HEK293 (cell line): ENCODE measurements at regions not wholly inside any gene's neighbourhood (a gene's known extent, or its start where the extent isn't known, plus 50 kb on each side); places are given as distances from the start of the nearest gene placed in this dataset.

Experiments
- KLF1 ChIP-seq: fragments of 450-650 bp; formaldehyde crosslinking; IDR thresholded peaks from 2 replicates; pipeline ENCODE4 v1.5.1; 2016; ENCODE audit warnings: missing biosample characterization, missing genetic modification characterization
- MYNN ChIP-seq: fragments of 450-650 bp; formaldehyde crosslinking; IDR thresholded peaks from 2 replicates; pipeline ENCODE4 v1.5.1; 2016; ENCODE audit warnings: missing biosample characterization, missing genetic modification characterization, borderline replicate concordance
- PRDM1 ChIP-seq: fragments of 450-650 bp; formaldehyde crosslinking; IDR thresholded peaks from 2 replicates; pipeline ENCODE4; 2016; ENCODE audit warnings: missing biosample characterization, missing genetic modification characterization
- REST ChIP-seq: fragments of 450-650 bp; formaldehyde crosslinking; IDR thresholded peaks from 2 replicates; pipeline ENCODE4 v1.5.1; 2016; ENCODE audit warnings: missing biosample characterization, missing genetic modification characterization
- SETDB1 ChIP-seq: IDR thresholded peaks from one replicate; pipeline ENCODE4 v1.6.1; 2017; ENCODE audit warnings: mild to moderate bottlenecking, low read length, moderate library complexity, mixed read lengths; ENCODE audit not compliant: insufficient read length
- YY1 ChIP-seq: fragments of 450-650 bp; formaldehyde crosslinking; IDR thresholded peaks from 2 replicates; pipeline ENCODE4 v1.5.1; 2018; ENCODE audit warnings: missing biosample characterization, missing genetic modification characterization
- ZNF18 ChIP-seq: fragments of 450-650 bp; formaldehyde crosslinking; IDR thresholded peaks from 2 replicates; pipeline ENCODE4 v1.5.1; 2016; ENCODE audit warnings: missing biosample characterization, missing genetic modification characterization
- ZNF311 ChIP-seq: fragments of 450-650 bp; formaldehyde crosslinking; IDR thresholded peaks from 2 replicates; pipeline ENCODE4 v1.5.1; 2017; ENCODE audit warnings: missing biosample characterization, missing genetic modification characterization, borderline replicate concordance
- ZNF324 ChIP-seq: fragments of 450-650 bp; formaldehyde crosslinking; IDR thresholded peaks from 2 replicates; pipeline ENCODE4 v1.5.1; 2016; ENCODE audit warnings: missing biosample characterization, missing genetic modification characterization
- ZNF501 ChIP-seq: fragments of 450-650 bp; formaldehyde crosslinking; IDR thresholded peaks from 2 replicates; pipeline ENCODE4 v1.5.1; 2016; ENCODE audit warnings: missing biosample characterization, missing genetic modification characterization
- ZNF670 ChIP-seq: fragments of 450-650 bp; formaldehyde crosslinking; IDR thresholded peaks from 2 replicates; pipeline ENCODE4 v1.5.1; 2016; ENCODE audit warnings: missing biosample characterization, missing genetic modification characterization, low read depth
- ZNF677 ChIP-seq: fragments of 450-650 bp; IDR thresholded peaks from 2 replicates; pipeline ENCODE4 v1.5.0; 2018; ENCODE audit warnings: missing biosample characterization, mild to moderate bottlenecking, missing genetic modification characterization, moderate library complexity
- ZNF830 ChIP-seq: fragments of 450-650 bp; IDR thresholded peaks from 2 replicates; pipeline ENCODE4 v1.5.0; 2018; ENCODE audit warnings: missing biosample characterization, missing genetic modification characterization, low read depth, mild to moderate bottlenecking, moderate library complexity
- TF ChIP-seq, protein P1 (sequence below): fragments of 450-650 bp; formaldehyde crosslinking; IDR thresholded peaks from 2 replicates; pipeline ENCODE4 v1.5.1; 2016; ENCODE audit warnings: missing biosample characterization, missing genetic modification characterization

DNA sequence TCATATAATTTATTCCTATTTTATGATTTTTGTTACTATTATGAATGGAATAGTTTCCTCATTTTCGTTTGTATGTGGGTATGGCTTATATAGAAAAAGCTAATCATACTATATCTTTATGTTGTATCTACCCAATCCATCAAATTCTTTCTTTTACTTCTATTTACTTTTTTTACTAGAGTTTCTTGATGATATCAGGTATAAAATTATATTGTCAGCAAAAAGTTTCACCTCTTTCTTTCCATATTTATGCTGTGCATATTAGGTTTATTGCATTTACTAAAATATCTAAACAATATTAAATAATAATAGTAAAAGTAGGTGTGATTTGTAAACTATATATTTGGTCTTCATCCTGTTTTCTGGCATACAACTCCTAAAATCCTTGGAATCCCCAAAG is 146.7 kb upstream of the PLXNC1 start:
- TF ChIP-seq, protein P1, sequence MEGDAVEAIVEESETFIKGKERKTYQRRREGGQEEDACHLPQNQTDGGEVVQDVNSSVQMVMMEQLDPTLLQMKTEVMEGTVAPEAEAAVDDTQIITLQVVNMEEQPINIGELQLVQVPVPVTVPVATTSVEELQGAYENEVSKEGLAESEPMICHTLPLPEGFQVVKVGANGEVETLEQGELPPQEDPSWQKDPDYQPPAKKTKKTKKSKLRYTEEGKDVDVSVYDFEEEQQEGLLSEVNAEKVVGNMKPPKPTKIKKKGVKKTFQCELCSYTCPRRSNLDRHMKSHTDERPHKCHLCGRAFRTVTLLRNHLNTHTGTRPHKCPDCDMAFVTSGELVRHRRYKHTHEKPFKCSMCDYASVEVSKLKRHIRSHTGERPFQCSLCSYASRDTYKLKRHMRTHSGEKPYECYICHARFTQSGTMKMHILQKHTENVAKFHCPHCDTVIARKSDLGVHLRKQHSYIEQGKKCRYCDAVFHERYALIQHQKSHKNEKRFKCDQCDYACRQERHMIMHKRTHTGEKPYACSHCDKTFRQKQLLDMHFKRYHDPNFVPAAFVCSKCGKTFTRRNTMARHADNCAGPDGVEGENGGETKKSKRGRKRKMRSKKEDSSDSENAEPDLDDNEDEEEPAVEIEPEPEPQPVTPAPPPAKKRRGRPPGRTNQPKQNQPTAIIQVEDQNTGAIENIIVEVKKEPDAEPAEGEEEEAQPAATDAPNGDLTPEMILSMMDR = no peak
- TF ChIP-seq SETDB1 (no peak), PRDM1 (tag by site-specific recombination) (no peak), ZNF311 (no peak), REST (no peak), ZNF830 (tag by site-specific recombination) (no peak), ZNF670 (tag by site-specific recombination) (no peak), ZNF501 (tag by site-specific recombination) (no peak), YY1 (tag by site-specific recombination) (no peak), KLF1 (no peak), MYNN (tag by site-specific recombination) (no peak), ZNF324 (no peak), ZNF18 (no peak), ZNF677 (tag by site-specific recombination) (no peak)
